ENCODE measurements at regions not wholly inside any gene's neighbourhood (a gene's known extent, or its start where the extent isn't known, plus 50 kb on each side); places are given as distances from the start of the nearest gene placed in this dataset.
A peak's percentile ranks its signal among the peaks of the same experiment; 100 is the strongest.
"Not testable (repeated sequence)": the region's sequence is repeated elsewhere in the genome, so short reads cannot be mapped to it uniquely, and the experiment has no call there.

GRCh38 chr1:221601166-221601565 is 140.7 kb downstream of the DUSP10 start:
- no peak for DNase-seq (ENCODE audit: low read depth in 4 of 4, low spot score in 3 of 4)

GRCh38 chr1:221602830-221603229 is 139.1 kb downstream of the DUSP10 start:
- no peak for DNase-seq (ENCODE audit: low read depth in 4 of 4, low spot score in 3 of 4)

GRCh38 chr1:221604390-221604789 is 137.5 kb downstream of the DUSP10 start:
- not testable (repeated sequence) for DNase-seq (ENCODE audit: low read depth in 4 of 4, low spot score in 3 of 4)

- no peak for DNase-seq (ENCODE audit: low read depth in 4 of 4, low spot score in 3 of 4)
These were observed 136.9 kb downstream of the DUSP10 start for GRCh38 chr1:221604948-221605347.

GRCh38 chr1:221605569-221605968 is 136.3 kb downstream of the DUSP10 start:
- DNase-seq (ENCODE audit: low read depth in 4 of 4, low spot score in 3 of 4), result no peak

GRCh38 chr1:221606256-221606655 is 135.6 kb downstream of the DUSP10 start:
- DNase-seq (ENCODE audit: low read depth in 4 of 4, low spot score in 3 of 4), result peak in 2 of 4 donors; percentile 1 to 7

- DNase-seq (ENCODE audit: low read depth in 4 of 4, low spot score in 3 of 4), result no peak
These were observed 133.0 kb downstream of the DUSP10 start for GRCh38 chr1:221608835-221609320.

GRCh38 chr1:221611656-221612046 is 130.2 kb downstream of the DUSP10 start:
- no peak for DNase-seq (ENCODE audit: low read depth in 4 of 4, low spot score in 3 of 4)

GRCh38 chr1:221612047-221612777 is 129.7 kb downstream of the DUSP10 start:
- DNase-seq (ENCODE audit: low read depth in 4 of 4, low spot score in 3 of 4), result no peak

GRCh38 chr1:221620437-221621384 is 121.2 kb downstream of the DUSP10 start:
- DNase-seq (ENCODE audit: low read depth in 4 of 4, low spot score in 3 of 4), result no peak

- DNase-seq (ENCODE audit: low read depth in 4 of 4, low spot score in 3 of 4), result no peak
These were observed 120.2 kb downstream of the DUSP10 start for GRCh38 chr1:221621683-221622082.

- no peak for DNase-seq (ENCODE audit: low read depth in 4 of 4, low spot score in 3 of 4)
These were observed 119.5 kb downstream of the DUSP10 start for GRCh38 chr1:221622389-221622788.

GRCh38 chr1:221625026-221625425 is 116.9 kb downstream of the DUSP10 start:
- no peak for DNase-seq (ENCODE audit: low read depth in 4 of 4, low spot score in 3 of 4)

- DNase-seq (ENCODE audit: low read depth in 4 of 4, low spot score in 3 of 4), result no peak
These were observed 115.8 kb downstream of the DUSP10 start for GRCh38 chr1:221626041-221626440.

- no peak for DNase-seq (ENCODE audit: low read depth in 4 of 4, low spot score in 3 of 4)
These were observed 111.7 kb downstream of the DUSP10 start for GRCh38 chr1:221630236-221630635.

- DNase-seq (ENCODE audit: low read depth in 4 of 4, low spot score in 3 of 4), result no peak
These were observed 110.3 kb downstream of the DUSP10 start for GRCh38 chr1:221631556-221631955.

- DNase-seq (ENCODE audit: low read depth in 4 of 4, low spot score in 3 of 4), result no peak
These were observed 109.8 kb downstream of the DUSP10 start for GRCh38 chr1:221632072-221632471.

GRCh38 chr1:221633841-221634409 is 108.0 kb downstream of the DUSP10 start:
- no peak for DNase-seq (ENCODE audit: low read depth in 4 of 4, low spot score in 3 of 4)

- DNase-seq (ENCODE audit: low read depth in 4 of 4, low spot score in 3 of 4), result peak in 1 of 4 donors; percentile 9
These were observed 107.3 kb downstream of the DUSP10 start for GRCh38 chr1:221634606-221635005.

- DNase-seq (ENCODE audit: low read depth in 4 of 4, low spot score in 3 of 4), result no peak
These were observed 106.6 kb downstream of the DUSP10 start for GRCh38 chr1:221635305-221635704.

- DNase-seq (ENCODE audit: low read depth in 4 of 4, low spot score in 3 of 4), result no peak
These were observed 105.8 kb downstream of the DUSP10 start for GRCh38 chr1:221636096-221636495.
